D721Med (cell line): ENCODE measurements at regions not wholly inside any gene's neighbourhood (a gene's known extent, or its start where the extent isn't known, plus 50 kb on each side); places are given as distances from the start of the nearest gene placed in this dataset.

Experiments
- DNase-seq: peaks from one replicate; pipeline ENCODE4 v3.0.0; 2011; ENCODE audit warnings: low spot score; ENCODE audit not compliant: insufficient read length
- FAIRE-seq: peaks from 2 replicates; lab custom pipeline; 2011; peaks lifted over from hg19 to GRCh38; lab: Jason Lieb, UNC
- TF ChIP-seq, protein P1 (sequence below): IDR thresholded peaks from 2 replicates; pipeline ENCODE4 v1.5.1; 2012; ENCODE audit warnings: mild to moderate bottlenecking, control low read depth; ENCODE audit not compliant: insufficient read depth; ENCODE audit errors: missing control alignments

DNA sequence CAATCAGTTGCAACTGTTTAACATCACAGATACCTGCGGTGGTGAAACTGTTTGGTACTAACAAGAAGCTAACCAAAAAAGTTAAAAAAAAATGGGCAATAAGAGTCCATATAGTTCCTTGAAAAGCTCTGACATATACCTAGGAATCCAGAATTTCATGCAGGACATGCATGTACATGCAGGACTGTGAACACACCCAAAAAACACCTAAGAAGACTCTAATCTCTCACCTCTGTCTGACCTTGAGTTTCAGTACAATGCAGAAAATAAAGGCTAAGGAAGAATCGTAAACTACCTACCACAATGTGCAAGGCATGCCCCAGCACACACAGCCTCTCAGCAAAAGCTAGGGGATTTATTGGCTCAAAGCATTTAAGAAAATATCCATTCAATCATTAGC, 110.7 kb upstream of the GOLGA8J start:
- FAIRE-seq (no peak), DNase-seq (no peak)
- TF ChIP-seq, protein P1, sequence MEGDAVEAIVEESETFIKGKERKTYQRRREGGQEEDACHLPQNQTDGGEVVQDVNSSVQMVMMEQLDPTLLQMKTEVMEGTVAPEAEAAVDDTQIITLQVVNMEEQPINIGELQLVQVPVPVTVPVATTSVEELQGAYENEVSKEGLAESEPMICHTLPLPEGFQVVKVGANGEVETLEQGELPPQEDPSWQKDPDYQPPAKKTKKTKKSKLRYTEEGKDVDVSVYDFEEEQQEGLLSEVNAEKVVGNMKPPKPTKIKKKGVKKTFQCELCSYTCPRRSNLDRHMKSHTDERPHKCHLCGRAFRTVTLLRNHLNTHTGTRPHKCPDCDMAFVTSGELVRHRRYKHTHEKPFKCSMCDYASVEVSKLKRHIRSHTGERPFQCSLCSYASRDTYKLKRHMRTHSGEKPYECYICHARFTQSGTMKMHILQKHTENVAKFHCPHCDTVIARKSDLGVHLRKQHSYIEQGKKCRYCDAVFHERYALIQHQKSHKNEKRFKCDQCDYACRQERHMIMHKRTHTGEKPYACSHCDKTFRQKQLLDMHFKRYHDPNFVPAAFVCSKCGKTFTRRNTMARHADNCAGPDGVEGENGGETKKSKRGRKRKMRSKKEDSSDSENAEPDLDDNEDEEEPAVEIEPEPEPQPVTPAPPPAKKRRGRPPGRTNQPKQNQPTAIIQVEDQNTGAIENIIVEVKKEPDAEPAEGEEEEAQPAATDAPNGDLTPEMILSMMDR = no peak

DNA sequence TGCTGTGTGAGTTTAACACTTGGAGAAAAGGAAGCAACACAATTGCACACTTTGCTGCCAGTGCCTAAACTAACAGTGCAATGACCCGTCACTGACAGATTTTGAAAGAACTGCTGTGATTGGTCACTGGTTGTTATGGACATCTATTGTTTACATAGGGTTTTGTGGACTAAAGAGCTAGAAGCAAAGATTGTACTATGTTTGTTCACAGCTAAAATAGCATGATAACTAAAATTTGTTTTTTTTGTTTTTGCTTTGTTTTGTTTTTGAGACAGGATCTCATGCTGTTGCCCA, 112.4 kb upstream of the GOLGA8J start:
- DNase-seq (no peak), FAIRE-seq (no peak)
- TF ChIP-seq, protein P1 = no peak

DNA sequence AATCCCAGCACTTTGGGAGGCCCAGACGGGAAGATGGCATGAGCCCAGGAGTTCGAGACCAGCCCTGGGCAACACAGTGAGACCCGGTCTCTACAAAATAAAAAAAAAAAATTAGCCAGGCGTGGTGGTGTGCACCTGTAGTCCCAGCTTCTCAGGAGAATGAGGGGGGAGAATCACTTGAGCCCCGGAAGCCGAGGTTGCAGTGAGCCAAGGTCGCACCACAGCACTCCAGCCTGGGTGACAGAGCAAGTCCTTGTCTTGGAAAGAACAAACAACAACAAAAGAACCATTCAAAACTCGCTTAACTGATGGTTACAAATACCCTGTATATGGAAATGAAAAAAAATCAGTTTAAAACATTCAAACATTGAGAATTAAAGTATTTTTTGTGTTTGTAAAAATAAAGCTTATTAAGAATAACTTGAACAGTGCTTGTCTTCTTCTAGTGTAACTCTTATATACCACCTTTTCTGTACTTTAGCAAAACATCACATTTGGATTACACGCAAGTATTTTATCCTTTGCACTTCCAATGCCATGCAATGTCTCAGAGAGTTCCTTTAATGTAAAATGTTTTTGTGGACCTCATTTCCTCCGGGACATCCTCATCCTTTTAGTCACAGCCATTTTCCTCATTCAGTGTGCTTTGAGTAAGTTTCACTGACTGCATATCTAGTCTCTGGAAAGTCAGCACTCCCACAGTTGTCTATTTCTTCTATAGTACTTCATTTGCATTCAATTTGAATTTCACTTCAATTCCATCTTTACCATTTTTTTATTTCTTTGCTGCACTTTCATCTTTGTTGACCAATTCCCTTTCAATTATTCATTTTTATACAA, 113.0 kb upstream of the GOLGA8J start:
- TF ChIP-seq, protein P1 = no peak
- DNase-seq (no peak), FAIRE-seq (no peak)

DNA sequence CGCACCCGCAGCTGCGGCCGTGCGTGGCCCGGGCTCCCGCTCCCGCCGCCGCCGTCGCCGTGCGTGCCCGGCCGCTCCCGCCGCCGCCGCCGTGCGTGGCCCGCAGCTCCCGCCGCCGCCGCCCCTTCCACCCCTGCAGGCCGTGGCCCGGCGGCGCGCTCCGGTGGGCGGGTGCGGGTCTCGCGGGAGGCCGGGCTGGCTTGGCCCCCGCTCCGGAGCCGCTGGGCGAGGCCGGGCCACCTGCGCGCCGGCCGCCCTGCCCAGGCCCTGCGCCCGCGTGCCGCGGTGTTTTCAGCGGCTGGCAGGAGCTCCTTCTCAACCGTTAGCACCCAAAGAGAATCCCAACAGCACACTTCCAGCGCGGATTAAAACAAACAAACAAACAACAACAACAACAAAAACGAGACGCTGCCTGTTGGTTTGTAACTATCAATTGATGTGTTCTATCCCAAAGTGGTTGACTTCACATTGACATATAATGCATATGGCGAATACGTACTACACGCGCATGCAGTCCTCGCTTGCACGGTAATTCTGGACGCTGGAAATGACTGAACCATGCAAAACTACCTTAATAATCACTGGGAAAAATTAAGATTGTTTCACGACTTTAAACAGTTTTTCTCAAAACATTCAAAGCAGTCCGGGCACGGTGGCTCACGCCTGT, 113.7 kb upstream of the GOLGA8J start:
- TF ChIP-seq, protein P1 = no peak
- FAIRE-seq (no peak), DNase-seq (no peak)

DNA sequence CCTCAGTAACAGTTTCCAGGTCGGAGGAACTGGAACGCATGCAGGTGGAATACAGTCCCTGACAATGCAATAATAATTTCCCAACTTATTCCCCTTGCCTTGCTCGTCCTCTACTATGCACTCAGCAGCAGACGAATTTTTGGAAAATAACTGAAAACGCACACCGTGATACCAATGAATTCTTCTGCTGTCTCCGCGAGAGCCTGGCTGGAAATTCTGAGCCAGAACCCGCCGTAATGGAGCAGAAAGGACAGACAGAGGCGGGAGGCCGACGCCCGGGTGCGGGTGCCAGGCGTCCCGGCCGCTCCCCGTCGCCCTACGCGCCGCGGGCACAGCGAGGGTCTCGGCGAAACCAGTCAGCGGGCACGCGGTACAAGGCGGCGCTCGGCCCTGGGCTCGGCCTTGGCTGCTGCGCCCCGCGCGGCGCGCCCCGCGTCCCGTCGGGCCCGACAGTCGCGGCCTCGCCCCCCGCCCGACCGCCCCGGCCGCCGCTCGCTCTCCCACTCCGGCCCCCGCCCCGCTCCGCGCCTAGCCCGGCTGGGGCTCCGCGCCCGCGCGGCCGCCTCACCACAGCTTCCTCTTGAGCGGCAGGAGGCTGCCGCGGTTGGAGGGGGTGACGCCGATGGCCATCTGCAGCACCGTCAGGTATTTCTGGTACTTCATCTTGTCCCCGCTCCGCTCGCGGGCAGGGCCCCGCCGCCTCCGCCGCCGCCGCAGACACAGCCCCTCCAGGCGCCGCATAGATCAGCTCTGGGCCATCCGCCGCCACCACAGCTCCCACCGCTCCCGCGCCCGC, 114.5 kb upstream of the GOLGA8J start:
- FAIRE-seq = no peak
- DNase-seq = no peak
- TF ChIP-seq, protein P1 = no peak

DNA sequence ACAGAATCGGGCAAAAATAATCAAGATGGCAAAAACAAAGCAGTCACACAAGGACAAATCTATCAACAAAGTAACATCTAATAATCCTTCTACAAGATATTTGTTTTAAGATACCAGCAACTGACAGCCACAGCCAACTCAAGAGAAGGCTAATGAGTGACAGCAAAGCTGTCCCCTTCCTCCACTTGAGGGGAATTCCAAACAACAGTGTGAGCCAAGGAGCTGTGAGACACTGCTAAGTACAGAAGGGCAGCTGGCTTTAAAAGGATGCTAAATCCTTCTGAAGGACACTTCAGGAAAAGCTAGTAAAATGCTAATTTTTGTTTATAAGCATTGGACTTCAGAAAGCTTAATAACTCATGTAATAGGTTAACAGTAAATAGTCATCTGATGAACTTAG, 120.3 kb upstream of the GOLGA8J start:
- TF ChIP-seq, protein P1 = no peak

More for the DNA sequence above, 120.3 kb upstream of the GOLGA8J start:
- DNase-seq (no peak), FAIRE-seq (no peak)
